ENCODE measurements at regions not wholly inside any gene's neighbourhood (a gene's known extent, or its start where the extent isn't known, plus 50 kb on each side); places are given as distances from the start of the nearest gene placed in this dataset.
"Not testable (repeated sequence)": the region's sequence is repeated elsewhere in the genome, so short reads cannot be mapped to it uniquely, and the experiment has no call there.

GRCh38 chrX:25141684-25142083 lies 125.9 kb upstream of the ARX start:
- DNase-seq (ENCODE audit: low spot score) = no peak

GRCh38 chrX:25131055-25131454 lies 115.3 kb upstream of the ARX start:
- no peak for DNase-seq (ENCODE audit: low spot score)

- no peak for DNase-seq (ENCODE audit: low spot score)
Observed at GRCh38 chrX:25130619-25131018, 114.9 kb upstream of the ARX start.

- DNase-seq (ENCODE audit: low spot score) = no peak
Observed at GRCh38 chrX:25125483-25125882, 109.7 kb upstream of the ARX start.

- no peak for DNase-seq (ENCODE audit: low spot score)
Observed at GRCh38 chrX:25124391-25124790, 108.6 kb upstream of the ARX start.

DNA sequence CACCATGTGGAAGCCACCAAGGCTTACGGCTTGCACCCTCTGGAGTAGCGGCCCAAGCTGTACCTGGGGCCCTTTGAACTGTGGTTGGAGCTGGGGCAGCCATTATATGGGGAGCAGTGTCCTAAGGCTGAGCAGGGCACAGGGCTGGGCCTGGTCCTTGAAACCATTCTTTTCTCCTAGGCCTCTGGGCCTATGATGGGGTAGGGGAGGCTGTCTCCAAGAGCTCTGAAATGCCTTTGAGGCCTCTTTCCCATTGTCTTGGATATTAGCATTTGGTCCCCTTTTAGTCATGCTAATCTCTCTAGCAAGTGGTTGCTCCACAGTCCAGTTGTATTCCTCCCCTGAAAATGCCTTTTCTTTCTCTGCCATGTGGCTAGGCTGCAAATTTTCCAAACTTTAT lies 96.4 kb upstream of the ARX start:
- DNase-seq (ENCODE audit: low spot score) = no peak

GRCh38 chrX:25108481-25108880 lies 92.7 kb upstream of the ARX start:
- DNase-seq (ENCODE audit: low spot score) = no peak

GRCh38 chrX:25105221-25105620 lies 89.5 kb upstream of the ARX start:
- DNase-seq (ENCODE audit: low spot score) = no peak

DNA sequence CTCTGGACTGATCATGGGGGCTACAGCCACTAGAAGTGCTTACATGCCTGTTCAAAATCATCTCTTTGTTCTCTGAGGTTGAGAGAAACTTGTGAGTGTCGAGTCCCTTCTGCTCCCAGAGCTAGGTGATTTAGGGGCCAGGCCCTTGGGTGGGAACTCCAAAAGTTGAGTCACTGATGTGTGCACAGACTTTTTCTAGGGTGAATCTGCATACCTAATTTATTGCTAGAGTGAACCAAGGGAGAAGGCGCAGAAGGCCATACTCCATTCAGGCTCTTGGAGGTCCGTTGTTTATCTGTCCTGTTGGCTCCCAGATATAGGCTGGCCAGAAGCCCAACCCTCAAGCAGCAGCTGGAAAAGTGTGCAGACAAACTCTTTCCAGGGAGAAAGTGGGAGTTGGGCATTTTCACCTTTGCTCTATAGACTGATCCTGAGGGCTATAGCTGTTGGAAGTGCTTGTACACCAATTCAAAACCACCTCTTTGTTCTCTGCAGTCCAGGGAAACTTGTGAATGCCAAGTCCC lies 80.8 kb upstream of the ARX start:
- DNase-seq (ENCODE audit: low spot score) = no peak

DNA sequence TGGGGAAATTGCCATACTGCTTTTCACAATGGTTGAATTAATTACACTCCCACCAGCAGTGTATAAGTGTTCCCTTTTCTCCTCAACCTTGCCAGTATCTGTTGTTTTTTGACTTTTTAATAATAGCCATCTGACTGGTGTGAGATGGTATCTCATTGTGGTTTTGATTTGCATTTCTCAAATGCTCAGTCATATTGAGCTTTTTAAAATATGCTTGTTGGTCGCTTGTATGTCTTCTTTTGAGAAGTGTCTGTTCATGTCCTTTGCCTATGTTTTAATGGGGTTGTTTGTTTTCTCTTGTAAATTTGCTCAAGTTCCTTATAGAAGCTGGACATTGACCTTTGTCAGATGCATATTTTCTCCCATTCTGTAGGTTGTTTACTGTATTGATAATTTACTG lies 75.4 kb upstream of the ARX start:
- DNase-seq (ENCODE audit: low spot score) = not testable (repeated sequence)

DNA sequence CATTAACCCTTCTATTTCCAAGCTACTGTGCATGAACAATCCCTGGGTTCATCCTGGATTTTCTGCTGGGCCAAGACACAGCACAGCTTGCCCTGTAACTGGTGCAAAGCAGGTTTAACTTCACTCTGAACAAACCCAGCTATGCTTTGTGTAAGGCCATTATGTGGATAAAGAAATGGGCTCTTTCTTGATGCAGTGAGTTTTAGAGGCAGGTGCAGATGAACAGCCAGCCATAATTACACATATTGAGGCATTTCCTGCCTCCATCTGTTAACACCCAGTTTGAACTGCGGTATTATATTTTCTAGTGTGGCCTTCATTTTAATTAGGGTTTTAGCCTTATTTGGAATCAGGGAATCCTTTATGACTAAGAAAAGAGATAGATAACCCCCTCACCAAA lies 68.7 kb upstream of the ARX start:
- DNase-seq (ENCODE audit: low spot score) = no peak

- DNase-seq (ENCODE audit: low spot score) = no peak
Observed at GRCh38 chrX:25083661-25084060, 67.9 kb upstream of the ARX start.

DNA sequence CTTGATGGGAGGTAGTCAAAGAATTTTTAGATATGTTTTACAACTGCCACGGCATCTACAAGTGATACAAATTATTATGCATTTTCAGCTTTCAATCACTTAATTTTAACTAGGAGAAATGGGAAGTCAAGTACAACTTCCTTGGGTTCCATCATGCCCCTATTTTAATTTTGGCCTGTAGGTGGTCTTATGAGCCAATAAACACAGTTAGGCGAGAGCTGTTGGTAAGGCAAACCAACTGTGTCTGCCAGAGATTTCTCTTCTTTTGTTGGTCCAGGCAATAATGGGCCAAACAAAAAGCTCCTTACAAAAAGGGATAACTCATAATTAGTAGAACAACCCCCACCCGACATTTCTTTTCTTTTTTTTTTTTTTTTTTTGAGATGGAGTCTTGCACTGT lies 63.3 kb upstream of the ARX start:
- DNase-seq (ENCODE audit: low spot score) = no peak

- no peak for DNase-seq (ENCODE audit: low spot score)
Observed at GRCh38 chrX:25076941-25077500, 61.3 kb upstream of the ARX start.

DNA sequence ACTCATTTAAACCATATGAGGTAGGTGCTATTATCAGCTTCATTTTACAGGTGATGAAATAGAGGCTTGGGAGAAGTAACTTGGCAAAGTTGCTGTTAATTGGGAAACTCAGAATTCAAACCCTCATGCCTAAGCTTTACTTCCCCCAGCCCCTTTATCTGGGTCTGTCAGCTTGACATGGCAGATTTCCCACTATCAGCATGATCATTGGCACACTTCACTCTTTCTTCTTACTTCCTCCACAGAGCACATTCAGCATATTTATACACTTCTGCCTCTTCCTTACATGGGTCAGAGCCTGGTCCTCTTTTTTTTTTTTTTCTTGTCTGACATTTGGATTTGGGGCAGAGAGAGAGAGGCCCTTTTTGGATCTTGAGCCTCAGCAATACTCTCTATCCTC lies 56.5 kb upstream of the ARX start:
- DNase-seq (ENCODE audit: low spot score) = no peak

GRCh38 chrX:25070038-25070437 lies 54.3 kb upstream of the ARX start:
- DNase-seq (ENCODE audit: low spot score) = no peak

DNA sequence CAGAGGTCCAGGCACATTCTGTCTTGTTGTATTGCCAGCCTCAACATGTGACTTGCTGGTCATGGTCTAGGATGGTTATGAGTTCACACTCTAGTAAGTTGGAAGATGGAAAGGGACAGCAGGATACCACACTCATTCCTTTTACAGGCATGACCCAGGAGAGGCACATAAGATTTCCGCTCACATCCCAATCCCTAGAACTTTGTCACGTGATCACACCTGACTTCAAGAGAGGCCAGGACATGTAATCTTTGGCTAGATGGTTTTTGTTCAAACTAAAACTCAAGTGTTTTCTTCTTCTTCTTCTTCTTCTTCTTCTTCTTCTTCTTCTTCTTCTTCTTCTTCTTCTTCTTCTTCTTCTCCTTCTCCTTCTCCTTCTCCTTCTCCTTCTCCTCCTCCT lies 53.4 kb upstream of the ARX start:
- no peak for DNase-seq (ENCODE audit: low spot score)

DNA sequence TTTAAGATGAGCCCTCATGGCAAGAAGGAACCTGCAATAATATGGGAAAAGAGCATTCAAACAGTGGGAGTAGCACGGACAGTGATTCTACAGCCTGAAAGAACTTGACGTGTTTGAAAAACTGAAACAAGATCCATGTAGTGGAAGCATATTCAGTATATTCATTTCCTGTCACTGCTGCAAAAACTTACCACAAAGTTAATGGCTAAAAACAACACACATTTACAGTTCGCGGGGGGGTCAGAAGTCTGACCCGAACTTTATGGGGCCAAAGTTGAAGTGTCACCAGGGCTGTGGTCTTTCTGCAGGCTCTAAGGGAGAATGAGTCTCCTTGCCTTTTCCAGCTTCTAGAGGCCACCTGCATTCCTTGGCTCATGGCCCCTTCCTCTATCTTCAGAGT lies 52.6 kb upstream of the ARX start:
- no peak for DNase-seq (ENCODE audit: low spot score)

GRCh38 chrX:25067271-25068172 lies 51.8 kb upstream of the ARX start:
- DNase-seq (ENCODE audit: low spot score) = no peak

DNA sequence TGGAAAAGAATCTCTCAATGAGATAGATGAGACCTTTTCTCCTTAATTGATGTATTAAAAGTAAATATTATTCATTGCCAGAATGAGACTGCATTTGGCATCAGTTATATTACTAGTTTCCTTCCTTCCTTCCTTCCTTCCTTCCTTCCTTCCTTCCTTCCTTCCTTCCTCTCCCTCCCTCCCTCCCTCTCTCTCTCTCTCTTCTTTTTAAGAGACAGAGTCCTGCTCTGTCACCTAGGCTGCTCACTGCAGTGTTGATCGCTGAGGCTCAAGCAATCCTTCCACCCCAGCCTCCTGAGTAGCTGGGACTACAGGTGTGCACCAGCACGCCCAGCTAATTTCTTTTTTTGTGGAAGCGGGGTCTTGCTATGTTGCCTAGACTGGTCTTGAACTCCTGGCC lies 50.4 kb upstream of the ARX start:
- no peak for DNase-seq (ENCODE audit: low spot score)

All from AG08395 (cell line).